MCF 10A (cell line): ENCODE measurements at regions not wholly inside any gene's neighbourhood (a gene's known extent, or its start where the extent isn't known, plus 50 kb on each side); places are given as distances from the start of the nearest gene placed in this dataset.

Experiments used
- BruUV-seq: library from RNA; stranded (reverse); fragments of 400-500 nt; replicated peaks from 2 replicates; lab custom pipeline; 2021; lab: Mats Ljungman, UMichigan
- CTCF ChIA-PET: fragments of 300-600 bp; sonication (Branson Sonifier 250); formaldehyde crosslinking; extraction: SDS; loops from one replicate; lab custom pipeline; 2021; ENCODE audit warnings: antibody characterized with exemption, inconsistent platforms; lab: Yijun Ruan, JAX
- POLR2A ChIA-PET: fragments of 300-600, 350-650 bp; sonication (Branson Sonifier 250); formaldehyde crosslinking; extraction: SDS; loops from one replicate; lab custom pipeline; 2020; ENCODE audit warnings: antibody characterized with exemption, inconsistent platforms; lab: Yijun Ruan, JAX
- DNase-seq: peaks from one replicate; pipeline ENCODE4 v3.0.0-alpha.2; 2018; ENCODE audit not compliant: unreplicated experiment
- H3K27ac Mint-ChIP-seq: one replicate; pipeline ENCODE4 v1.8.0; 2022; ENCODE audit warnings: mild to moderate bottlenecking, low read depth, mixed read lengths; ENCODE audit not compliant: unreplicated experiment
- H3K27me3 Mint-ChIP-seq: one replicate; pipeline ENCODE4 v1.8.0; 2022; ENCODE audit warnings: mixed read lengths; ENCODE audit not compliant: insufficient read depth, unreplicated experiment
- H3K36me3 Mint-ChIP-seq: one replicate; pipeline ENCODE4 v1.8.0; 2022; ENCODE audit warnings: mild to moderate bottlenecking, moderate library complexity, mixed read lengths; ENCODE audit not compliant: insufficient read depth, unreplicated experiment
- H3K4me1 Mint-ChIP-seq: one replicate; pipeline ENCODE4 v1.8.0; 2022; ENCODE audit warnings: mixed read lengths; ENCODE audit not compliant: insufficient read depth, unreplicated experiment
- H3K4me3 Mint-ChIP-seq: one replicate; pipeline ENCODE4 v1.8.0; 2022; ENCODE audit warnings: mild to moderate bottlenecking, moderate library complexity, mixed read lengths; ENCODE audit not compliant: unreplicated experiment
- H3K9me3 Mint-ChIP-seq: one replicate; pipeline ENCODE4 v1.8.0; 2022; ENCODE audit warnings: mixed read lengths; ENCODE audit not compliant: unreplicated experiment
- CTCF ChIP-seq: fragments of 200-600 bp; IDR thresholded peaks from one replicate; pipeline ENCODE4 v1.8.0; 2022; ENCODE audit warnings: antibody characterized with exemption, mild to moderate bottlenecking; ENCODE audit not compliant: unreplicated experiment
- intact Hi-C: fragments of 100-400 bp; cut with micrococcal nuclease; formaldehyde crosslinking; loops from 2 replicates; pipeline ENCODE4 v1.14.1; 2022

GRCh38 chr2:128925631-128926030, 607.0 kb upstream of the HS6ST1 start:
- no peaks in the 10 kb centered on the region for H3K36me3 Mint-ChIP-seq
- POLR2A ChIA-PET: no interaction called here
- H3K4me3 Mint-ChIP-seq: no peak overlapping the region
- DNase-seq: no peak
- no peaks in the 10 kb centered on the region for H3K27me3 Mint-ChIP-seq
- no peaks in the 10 kb centered on the region for H3K4me1 Mint-ChIP-seq
- H3K27ac Mint-ChIP-seq: no peak overlapping the region
- no peak for TF ChIP-seq CTCF
- intact Hi-C loops: no loop called here
- CTCF ChIA-PET: no interaction called here
- no peaks in the 10 kb centered on the region for H3K9me3 Mint-ChIP-seq
- no TSS peak for BruUV-seq

GRCh38 chr2:128930101-128930500, 611.4 kb upstream of the HS6ST1 start:
- no TSS peak for BruUV-seq
- ChIA-PET CTCF (no interaction called here), POLR2A (no interaction called here)
- intact Hi-C loops: no loop called here
- Mint-ChIP-seq H3K27ac (no peak overlapping the region), H3K4me3 (no peak overlapping the region), H3K27me3 (no peaks in the 10 kb centered on the region), H3K36me3 (no peaks in the 10 kb centered on the region), H3K9me3 (no peaks in the 10 kb centered on the region), H3K4me1 (no peaks in the 10 kb centered on the region)
- TF ChIP-seq CTCF: no peak
- no peak for DNase-seq

GRCh38 chr2:128940378-128940777, 621.7 kb upstream of the HS6ST1 start:
- Mint-ChIP-seq H3K4me3 (no peak overlapping the region), H3K36me3 (no peaks in the 10 kb centered on the region), H3K9me3 (no peaks in the 10 kb centered on the region), H3K4me1 (no peaks in the 10 kb centered on the region), H3K27ac (no peak overlapping the region), H3K27me3 (no peaks in the 10 kb centered on the region)
- no peak for DNase-seq
- ChIA-PET POLR2A (interaction anchor here (0.7 kb wide), 1 partner anchor 9 kb away, joined by 3 read pairs; no protein-coding TSS in a partner anchor), CTCF (interaction anchor here (0.7 kb wide), 1 partner anchor 62 kb away, joined by 5 read pairs; no protein-coding TSS in a partner anchor)
- no peak for TF ChIP-seq CTCF
- intact Hi-C loops: no loop called here
- BruUV-seq: no TSS peak

GRCh38 chr2:128941751-128942150, 623.1 kb upstream of the HS6ST1 start:
- intact Hi-C loops: no loop called here
- no peak overlapping the region for H3K27ac Mint-ChIP-seq
- BruUV-seq: no TSS peak
- ChIA-PET CTCF (no interaction called here), POLR2A (no interaction called here)
- H3K4me3 Mint-ChIP-seq: no peak overlapping the region
- no peaks in the 10 kb centered on the region for H3K4me1 Mint-ChIP-seq
- no peaks in the 10 kb centered on the region for H3K36me3 Mint-ChIP-seq
- no peaks in the 10 kb centered on the region for H3K27me3 Mint-ChIP-seq
- DNase-seq: no peak
- H3K9me3 Mint-ChIP-seq: no peaks in the 10 kb centered on the region
- no peak for TF ChIP-seq CTCF
